Ovary (tissue), 7 donors: ENCODE measurements at regions not wholly inside any gene's neighbourhood (a gene's known extent, or its start where the extent isn't known, plus 50 kb on each side); places are given as distances from the start of the nearest gene placed in this dataset.
A peak's percentile ranks its signal among the peaks of the same experiment; 100 is the strongest.

Experiments
- DNase-seq, 5 donors: peaks; one replicate each; pipeline ENCODE4 v3.0.0-alpha.2; 2019 to 2020
- H3K27ac ChIP-seq, 2 donors: fragments of 200-600 bp; one replicate each; pipeline versions ENCODE4 v1.5.1 to v1.8.0; 2019 to 2022
- H3K27me3 ChIP-seq: fragments of 200-600 bp; one replicate; pipeline ENCODE4 v1.8.0; 2022
- H3K36me3 ChIP-seq: fragments of 200-600 bp; sonication (generic); one replicate; pipeline ENCODE4 v1.5.1; 2019
- H3K4me1 ChIP-seq: one replicate; pipeline ENCODE4 v1.8.1; 2013; ENCODE audit warnings: mild to moderate bottlenecking, moderate library complexity; ENCODE audit not compliant: insufficient read depth
- H3K4me3 ChIP-seq: fragments of 200-600 bp; sonication (generic); one replicate; pipeline ENCODE4 v1.5.1; 2017
- H3K9me3 ChIP-seq, 2 donors: fragments of 200-600 bp in 1 of 2; sonication (generic) in 1 of 2; one replicate each; pipeline versions ENCODE4 v1.5.1 to v1.8.1; 2013 to 2019; ENCODE audit warnings: mild to moderate bottlenecking in 1 of 2, moderate library complexity in 1 of 2
- EP300 ChIP-seq: sonication (generic); formaldehyde crosslinking; IDR thresholded peaks from one replicate; pipeline ENCODE4 v1.6.1; 2017; ENCODE audit warnings: antibody characterized with exemption
- POLR2A ChIP-seq: fragments of 450-650 bp; IDR thresholded peaks from one replicate; pipeline ENCODE4 v1.6.1; 2017; ENCODE audit warnings: antibody characterized with exemption, mild to moderate bottlenecking, moderate library complexity
- WGBS, 3 donors: extraction: QIAGEN DNeasy Blood & Tissue Kit in 1 of 3; methylation state at CpG; one replicate each; pipeline versions ENCODE4 v1.1.5 to v1.1.7; 2013 to 2017; 5-methylcytosine and 5-hydroxymethylcytosine counted together
- intact Hi-C, 4 donors: fragments of 100-400 bp; cut with DNase I; formaldehyde crosslinking; loops; one replicate each; pipeline versions ENCODE4 v1.11.0 to v1.15.1; 2022 to 2023
- TF ChIP-seq, protein P1 (sequence below), 3 donors: fragments of 450-650 bp in 2 of 3; fragments of 200-600 bp in 1 of 3; IDR thresholded peaks; one replicate each; pipeline versions ENCODE4 v1.5.1 to v1.8.0; 2016 to 2022; ENCODE audit warnings: antibody characterized with exemption in 3 of 3, mild to moderate bottlenecking in 1 of 3
- donor health status: DM: no; HTN: no; CAD: no; lungs with moderate emphysema.
- donor health status: DM: no; HTN: no; CAD: no.
- donor health status: Bipolar disorder and iron deficiency.
- donor health status: DM: no; HTN: no; CAD: no.
- donor health status: DM: yes; HTN: yes; CAD: no.

DNA sequence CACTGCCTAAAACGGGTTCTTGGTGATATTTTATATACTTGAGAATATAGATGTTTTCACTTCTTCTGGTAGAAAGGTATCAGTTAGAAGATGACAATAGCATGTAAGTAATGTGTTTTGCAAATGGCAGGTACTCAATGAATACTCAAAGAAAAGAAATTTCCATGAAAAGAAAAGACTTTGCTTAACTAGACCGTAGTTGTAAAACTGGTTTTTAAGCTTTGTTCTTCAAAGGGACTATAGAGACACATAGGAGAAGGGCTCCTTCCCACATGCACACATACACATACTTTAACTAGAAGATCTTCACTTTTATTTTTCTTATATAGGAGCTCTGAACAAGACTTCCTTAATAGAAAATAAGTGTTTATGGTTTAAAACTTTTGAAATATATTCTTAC, 215.3 kb upstream of the RND3 start:
- Histone ChIP-seq H3K36me3 (no peaks in the 10 kb centered on the region), H3K27me3 (no peaks in the 10 kb centered on the region), H3K27ac (no peak overlapping the region), H3K4me3 (no peak overlapping the region), H3K4me1 (no peaks in the 10 kb centered on the region), H3K9me3 (no peaks in the 10 kb centered on the region)
- intact Hi-C loops = no loop called here
- TF ChIP-seq EP300 (no peak), POLR2A (no peak)
- TF ChIP-seq, protein P1, sequence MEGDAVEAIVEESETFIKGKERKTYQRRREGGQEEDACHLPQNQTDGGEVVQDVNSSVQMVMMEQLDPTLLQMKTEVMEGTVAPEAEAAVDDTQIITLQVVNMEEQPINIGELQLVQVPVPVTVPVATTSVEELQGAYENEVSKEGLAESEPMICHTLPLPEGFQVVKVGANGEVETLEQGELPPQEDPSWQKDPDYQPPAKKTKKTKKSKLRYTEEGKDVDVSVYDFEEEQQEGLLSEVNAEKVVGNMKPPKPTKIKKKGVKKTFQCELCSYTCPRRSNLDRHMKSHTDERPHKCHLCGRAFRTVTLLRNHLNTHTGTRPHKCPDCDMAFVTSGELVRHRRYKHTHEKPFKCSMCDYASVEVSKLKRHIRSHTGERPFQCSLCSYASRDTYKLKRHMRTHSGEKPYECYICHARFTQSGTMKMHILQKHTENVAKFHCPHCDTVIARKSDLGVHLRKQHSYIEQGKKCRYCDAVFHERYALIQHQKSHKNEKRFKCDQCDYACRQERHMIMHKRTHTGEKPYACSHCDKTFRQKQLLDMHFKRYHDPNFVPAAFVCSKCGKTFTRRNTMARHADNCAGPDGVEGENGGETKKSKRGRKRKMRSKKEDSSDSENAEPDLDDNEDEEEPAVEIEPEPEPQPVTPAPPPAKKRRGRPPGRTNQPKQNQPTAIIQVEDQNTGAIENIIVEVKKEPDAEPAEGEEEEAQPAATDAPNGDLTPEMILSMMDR (IDR thresholded peaks at IDR 0.05) = no peak
- WGBS, 3 donors = 90 to 92% (median 91%) methylated on average over 2 of the region's 2 CpGs
- no peak for DNase-seq

DNA sequence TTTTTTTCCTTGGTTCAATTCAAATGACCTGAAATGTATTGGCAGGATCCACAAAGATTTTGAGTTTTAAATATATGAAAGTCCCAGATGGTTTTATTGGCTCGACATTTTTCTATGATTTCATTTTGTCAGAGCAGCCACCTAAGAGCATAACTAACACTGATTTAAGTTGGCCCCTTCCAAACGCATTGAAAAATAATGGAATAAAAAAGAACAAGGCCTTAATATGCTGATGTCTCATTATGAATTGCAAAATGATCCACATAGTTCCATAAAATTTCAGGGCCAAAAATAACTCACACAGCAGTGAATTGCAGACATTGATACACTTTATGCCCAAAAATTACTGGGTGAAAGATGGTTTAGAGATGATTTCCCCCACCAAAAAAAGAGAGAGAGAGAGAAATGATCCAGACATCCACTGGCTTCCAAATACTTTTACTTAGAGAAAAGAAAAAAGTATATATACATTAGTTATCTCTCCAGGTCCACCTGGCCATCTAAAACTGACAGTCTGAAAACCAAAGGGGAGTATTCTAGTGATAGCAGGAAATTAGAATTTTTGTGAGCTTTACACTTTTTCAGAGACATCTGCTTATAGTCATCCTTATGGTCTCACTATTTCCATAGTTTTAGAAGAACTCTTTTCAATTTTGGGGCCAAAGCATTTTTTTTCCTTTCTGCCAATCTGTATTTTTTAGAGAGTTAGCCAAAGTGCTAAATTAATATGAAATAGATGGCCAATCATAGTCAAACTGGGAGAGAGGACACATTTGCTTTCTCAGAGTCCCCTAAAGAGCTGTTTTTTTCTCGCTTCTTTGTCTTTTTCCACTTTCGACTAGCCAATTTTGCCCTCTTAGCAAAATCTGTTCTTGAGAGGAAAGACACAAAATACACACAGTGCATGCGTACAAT, 213.5 kb upstream of the RND3 start:
- H3K4me1 ChIP-seq = no peaks in the 10 kb centered on the region
- 88 to 92% (median 91%) methylated on average over 5 of the region's 5 CpGs for WGBS, 3 donors
- H3K27me3 ChIP-seq = no peaks in the 10 kb centered on the region
- no peak overlapping the region for H3K4me3 ChIP-seq
- no peaks in the 10 kb centered on the region for H3K9me3 ChIP-seq
- TF ChIP-seq, protein P1 (IDR thresholded peaks at IDR 0.05) = no peak
- TF ChIP-seq POLR2A = no peak
- TF ChIP-seq EP300 = no peak
- intact Hi-C loops = no loop called here
- DNase-seq = no peak
- H3K36me3 ChIP-seq = no peaks in the 10 kb centered on the region
- no peak overlapping the region for H3K27ac ChIP-seq

DNA sequence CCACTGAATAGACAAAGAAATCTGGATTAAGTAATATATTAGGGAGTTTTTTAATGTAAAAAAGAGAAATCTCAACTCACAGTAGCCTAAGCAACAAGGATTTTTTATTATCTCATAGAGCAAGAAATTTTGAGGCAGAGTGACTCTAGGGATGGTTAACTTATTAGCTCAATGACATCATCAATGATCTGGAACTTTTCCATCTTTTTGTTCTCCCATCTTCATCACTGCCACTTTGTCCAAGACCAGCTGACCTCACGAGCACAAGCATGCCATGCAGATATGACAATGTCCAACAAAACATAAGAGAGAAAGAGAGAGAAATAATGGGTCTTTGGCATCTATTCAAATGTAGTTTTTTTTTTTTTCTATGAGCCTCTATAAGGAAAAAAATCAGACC, 211.8 kb upstream of the RND3 start:
- intact Hi-C loops = no loop called here
- Histone ChIP-seq H3K9me3 (no peaks in the 10 kb centered on the region), H3K27me3 (no peaks in the 10 kb centered on the region), H3K4me3 (no peak overlapping the region), H3K4me1 (no peaks in the 10 kb centered on the region), H3K27ac (no peak overlapping the region), H3K36me3 (no peaks in the 10 kb centered on the region)
- TF ChIP-seq EP300 (no peak), POLR2A (no peak)
- TF ChIP-seq, protein P1 (IDR thresholded peaks at IDR 0.05) = no peak
- WGBS, 3 donors = 91 to 94% (median 91%) methylated on average over 1 of the region's 1 CpG
- no peak for DNase-seq

DNA sequence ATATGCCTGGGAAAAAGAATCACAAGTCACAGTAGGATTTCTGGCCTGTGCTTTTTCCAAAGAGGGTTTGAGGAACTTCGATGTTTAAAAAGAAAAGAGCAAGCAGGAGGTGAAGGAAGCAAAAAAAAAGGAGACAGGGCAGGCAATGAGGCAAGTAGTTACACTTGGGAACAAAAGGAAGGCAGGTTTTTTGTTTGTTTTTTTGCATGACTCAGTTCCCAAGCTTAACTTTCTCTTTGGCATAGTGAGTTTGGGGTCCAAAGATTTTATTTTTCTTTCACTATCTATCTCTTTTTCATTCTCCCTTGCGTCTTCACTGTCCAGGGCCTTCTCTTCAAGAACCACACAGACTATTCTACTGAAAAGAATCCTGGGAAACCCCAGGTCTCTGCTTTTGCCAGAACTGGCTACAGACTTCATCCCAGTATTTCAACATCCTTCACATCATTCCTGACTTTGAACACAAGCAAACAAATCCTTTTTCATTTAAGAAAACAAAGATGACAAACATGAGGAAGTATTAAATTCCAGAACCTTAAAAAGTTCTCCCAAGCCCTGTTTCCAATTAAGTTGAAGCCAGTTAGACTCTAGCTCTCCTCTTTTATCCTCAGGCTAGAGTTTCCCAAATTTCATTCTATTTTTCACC, 210.7 kb upstream of the RND3 start:
- Histone ChIP-seq H3K9me3 (no peaks in the 10 kb centered on the region), H3K36me3 (no peaks in the 10 kb centered on the region), H3K4me1 (no peaks in the 10 kb centered on the region), H3K4me3 (no peak overlapping the region), H3K27ac (peak overlapping the region in 1 of 2 donors; percentile 5), H3K27me3 (no peaks in the 10 kb centered on the region)
- TF ChIP-seq POLR2A (no peak), EP300 (no peak)
- TF ChIP-seq, protein P1 (IDR thresholded peaks at IDR 0.05) = no peak
- intact Hi-C loops = no loop called here
- no peak for DNase-seq
- 53 to 73% (median 62%) methylated on average over 2 of the region's 2 CpGs for WGBS, 3 donors
